Stimulated activated naive CD8-positive, alpha-beta T cell treated with anti-CD3 and anti-CD28 coated beads, Interleukin-15, amount 100 ng/mL, for 72 hours (primary cell): ENCODE measurements at regions not wholly inside any gene's neighbourhood (a gene's known extent, or its start where the extent isn't known, plus 50 kb on each side); places are given as distances from the start of the nearest gene placed in this dataset.

Experiments
- ATAC-seq: fragments of 150-1000 bp; cut with Tn5 transposase; 2 replicates; pipeline ENCODE4 v1.10.0; 2021; ENCODE audit warnings: mild to moderate bottlenecking, moderate library complexity
- DNase-seq, 2 donors: peaks; one replicate each; pipeline ENCODE4 v3.0.0; 2021 to 2022
- H3K27ac Mint-ChIP-seq, 2 donors: one replicate each; pipeline ENCODE4 v1.8.0; 2022; ENCODE audit warnings: mild to moderate bottlenecking in 2 of 2, mixed read lengths in 2 of 2, moderate library complexity in 2 of 2
- H3K27me3 Mint-ChIP-seq: one replicate; pipeline ENCODE4 v1.8.0; 2022; ENCODE audit warnings: mixed read lengths
- H3K4me1 Mint-ChIP-seq: one replicate; pipeline ENCODE4 v1.8.0; 2022; ENCODE audit warnings: mild to moderate bottlenecking, mixed read lengths
- H3K4me3 Mint-ChIP-seq, 2 donors: one replicate each; pipeline ENCODE4 v1.8.0; 2022; ENCODE audit warnings: mild to moderate bottlenecking in 2 of 2, mixed read lengths in 2 of 2, moderate library complexity in 1 of 2
- H3K9me3 Mint-ChIP-seq, 2 donors: one replicate each; pipeline ENCODE4 v1.8.0; 2022; ENCODE audit warnings: mixed read lengths in 2 of 2

- no peak for ATAC-seq
- no peak overlapping the region for H3K27ac Mint-ChIP-seq
- peaks cover 0 to 4% of the 10 kb centered on the region in 2 donors for H3K9me3 Mint-ChIP-seq
- no peaks in the 10 kb centered on the region for H3K4me1 Mint-ChIP-seq
- H3K4me3 Mint-ChIP-seq = no peak overlapping the region
- DNase-seq = no peak
- no peaks in the 10 kb centered on the region for H3K27me3 Mint-ChIP-seq
Measured at GRCh38 chr3:182465301-182466185, 327.8 kb upstream of the ATP11B start.

GRCh38 chr3:182469086-182469485, 324.2 kb upstream of the ATP11B start:
- H3K9me3 Mint-ChIP-seq = peaks cover 0 to 7% of the 10 kb centered on the region in 2 donors
- H3K4me3 Mint-ChIP-seq = no peak overlapping the region
- DNase-seq (no peak), ATAC-seq (no peak)
- no peak overlapping the region for H3K27ac Mint-ChIP-seq
- H3K4me1 Mint-ChIP-seq = no peaks in the 10 kb centered on the region
- H3K27me3 Mint-ChIP-seq = no peaks in the 10 kb centered on the region

GRCh38 chr3:182470187-182470586, 323.1 kb upstream of the ATP11B start:
- no peak for ATAC-seq
- no peak for DNase-seq
- H3K27me3 Mint-ChIP-seq = no peaks in the 10 kb centered on the region
- H3K9me3 Mint-ChIP-seq = peaks cover 0 to 7% of the 10 kb centered on the region in 2 donors
- H3K4me3 Mint-ChIP-seq = no peak overlapping the region
- no peak overlapping the region for H3K27ac Mint-ChIP-seq
- H3K4me1 Mint-ChIP-seq = no peaks in the 10 kb centered on the region

- Mint-ChIP-seq H3K4me1 (no peaks in the 10 kb centered on the region), H3K27me3 (no peaks in the 10 kb centered on the region), H3K27ac (no peak overlapping the region), H3K4me3 (no peak overlapping the region), H3K9me3 (peaks cover 0 to 7% of the 10 kb centered on the region in 2 donors)
- DNase-seq (no peak), ATAC-seq (no peak)
Measured at GRCh38 chr3:182473191-182473710, 320.1 kb upstream of the ATP11B start.

GRCh38 chr3:182478369-182478768, 314.9 kb upstream of the ATP11B start:
- Mint-ChIP-seq H3K9me3 (no peaks in the 10 kb centered on the region), H3K27ac (no peak overlapping the region), H3K4me1 (no peaks in the 10 kb centered on the region), H3K4me3 (no peak overlapping the region), H3K27me3 (no peaks in the 10 kb centered on the region)
- ATAC-seq (no peak), DNase-seq (no peak)

GRCh38 chr3:182479419-182480336, 313.6 kb upstream of the ATP11B start:
- Mint-ChIP-seq H3K4me3 (no peak overlapping the region), H3K4me1 (no peaks in the 10 kb centered on the region), H3K27me3 (no peaks in the 10 kb centered on the region), H3K27ac (no peak overlapping the region), H3K9me3 (no peaks in the 10 kb centered on the region)
- DNase-seq (no peak), ATAC-seq (no peak)

GRCh38 chr3:182482705-182483104, 310.6 kb upstream of the ATP11B start:
- Mint-ChIP-seq H3K27me3 (no peaks in the 10 kb centered on the region), H3K4me3 (no peak overlapping the region), H3K9me3 (no peaks in the 10 kb centered on the region), H3K27ac (no peak overlapping the region), H3K4me1 (no peaks in the 10 kb centered on the region)
- no peak for DNase-seq
- no peak for ATAC-seq

GRCh38 chr3:182484682-182485081, 308.6 kb upstream of the ATP11B start:
- Mint-ChIP-seq H3K4me3 (no peak overlapping the region), H3K27ac (no peak overlapping the region), H3K27me3 (no peaks in the 10 kb centered on the region), H3K9me3 (no peaks in the 10 kb centered on the region), H3K4me1 (no peaks in the 10 kb centered on the region)
- ATAC-seq (no peak), DNase-seq (no peak)

- no peaks in the 10 kb centered on the region for H3K9me3 Mint-ChIP-seq
- no peak for ATAC-seq
- no peaks in the 10 kb centered on the region for H3K27me3 Mint-ChIP-seq
- no peak overlapping the region for H3K4me3 Mint-ChIP-seq
- H3K27ac Mint-ChIP-seq = no peak overlapping the region
- H3K4me1 Mint-ChIP-seq = no peaks in the 10 kb centered on the region
- DNase-seq = no peak
Measured at GRCh38 chr3:182485301-182485700, 308.0 kb upstream of the ATP11B start.

GRCh38 chr3:182486463-182486862, 306.8 kb upstream of the ATP11B start:
- Mint-ChIP-seq H3K4me3 (no peak overlapping the region), H3K4me1 (no peaks in the 10 kb centered on the region), H3K27me3 (no peaks in the 10 kb centered on the region), H3K27ac (no peak overlapping the region), H3K9me3 (no peaks in the 10 kb centered on the region)
- DNase-seq (no peak), ATAC-seq (no peak)

- Mint-ChIP-seq H3K9me3 (no peaks in the 10 kb centered on the region), H3K4me3 (no peak overlapping the region), H3K4me1 (no peaks in the 10 kb centered on the region), H3K27me3 (no peaks in the 10 kb centered on the region), H3K27ac (no peak overlapping the region)
- DNase-seq = no peak
- no peak for ATAC-seq
Measured at GRCh38 chr3:182487143-182487542, 306.2 kb upstream of the ATP11B start.

GRCh38 chr3:182487611-182488010, 305.7 kb upstream of the ATP11B start:
- no peak overlapping the region for H3K4me3 Mint-ChIP-seq
- DNase-seq (no peak), ATAC-seq (no peak)
- no peak overlapping the region for H3K27ac Mint-ChIP-seq
- H3K9me3 Mint-ChIP-seq = no peaks in the 10 kb centered on the region
- H3K4me1 Mint-ChIP-seq = no peaks in the 10 kb centered on the region
- H3K27me3 Mint-ChIP-seq = no peaks in the 10 kb centered on the region

- no peaks in the 10 kb centered on the region for H3K4me1 Mint-ChIP-seq
- H3K9me3 Mint-ChIP-seq = no peaks in the 10 kb centered on the region
- DNase-seq = no peak
- no peak overlapping the region for H3K4me3 Mint-ChIP-seq
- no peak overlapping the region for H3K27ac Mint-ChIP-seq
- H3K27me3 Mint-ChIP-seq = no peaks in the 10 kb centered on the region
- ATAC-seq = no peak
Measured at GRCh38 chr3:182490596-182491491, 302.5 kb upstream of the ATP11B start.

- Mint-ChIP-seq H3K9me3 (no peaks in the 10 kb centered on the region), H3K27me3 (no peaks in the 10 kb centered on the region), H3K27ac (no peak overlapping the region), H3K4me3 (no peak overlapping the region), H3K4me1 (no peaks in the 10 kb centered on the region)
- ATAC-seq (no peak), DNase-seq (no peak)
Measured at GRCh38 chr3:182491577-182491976, 301.7 kb upstream of the ATP11B start.

- Mint-ChIP-seq H3K27ac (no peak overlapping the region), H3K27me3 (no peaks in the 10 kb centered on the region), H3K4me3 (no peak overlapping the region), H3K9me3 (no peaks in the 10 kb centered on the region), H3K4me1 (no peaks in the 10 kb centered on the region)
- DNase-seq (no peak), ATAC-seq (no peak)
Measured at GRCh38 chr3:182492536-182492935, 300.8 kb upstream of the ATP11B start.
